GM12873 (cell line): ENCODE measurements at regions not wholly inside any gene's neighbourhood (a gene's known extent, or its start where the extent isn't known, plus 50 kb on each side); places are given as distances from the start of the nearest gene placed in this dataset.

Source experiments
- CTCF ChIP-seq: IDR thresholded peaks from 2 replicates; pipeline ENCODE4 v1.5.1; 2012; ENCODE audit warnings: low read depth, mild to moderate bottlenecking, moderate library complexity, low read length, control low read depth; ENCODE audit not compliant: insufficient read depth; ENCODE audit errors: missing control alignments

GRCh38 chr4:148850257-148850995, 408.2 kb upstream of the NR3C2 start:
- TF ChIP-seq CTCF, result no peak

GRCh38 chr4:148849581-148849980, 407.4 kb upstream of the NR3C2 start:
- no peak for TF ChIP-seq CTCF

- no peak for TF ChIP-seq CTCF
These were observed 405.5 kb upstream of the NR3C2 start for GRCh38 chr4:148847544-148848255.

GRCh38 chr4:148845609-148846008, 403.4 kb upstream of the NR3C2 start:
- TF ChIP-seq CTCF, result no peak

- TF ChIP-seq CTCF, result no peak
These were observed 401.4 kb upstream of the NR3C2 start for GRCh38 chr4:148843625-148844024.

- TF ChIP-seq CTCF, result no peak
These were observed 400.6 kb upstream of the NR3C2 start for GRCh38 chr4:148842843-148843242.

- TF ChIP-seq CTCF, result no peak
These were observed 392.8 kb upstream of the NR3C2 start for GRCh38 chr4:148834804-148835631.
